Stimulated activated CD8-positive, alpha-beta memory T cell treated with anti-CD3 and anti-CD28 coated beads, Interleukin-12 subunit alpha, Interleukin-12 subunit beta, amount 100 ng/mL, for 24 hours (primary cell): ENCODE measurements at regions not wholly inside any gene's neighbourhood (a gene's known extent, or its start where the extent isn't known, plus 50 kb on each side); places are given as distances from the start of the nearest gene placed in this dataset.
"Not testable (repeated sequence)": the region's sequence is repeated elsewhere in the genome, so short reads cannot be mapped to it uniquely, and the experiment has no call there.

Experiments used
- DNase-seq: peaks from one replicate; pipeline ENCODE4 v3.0.0-alpha.2; 2020; ENCODE audit errors: extremely low read depth

DNA sequence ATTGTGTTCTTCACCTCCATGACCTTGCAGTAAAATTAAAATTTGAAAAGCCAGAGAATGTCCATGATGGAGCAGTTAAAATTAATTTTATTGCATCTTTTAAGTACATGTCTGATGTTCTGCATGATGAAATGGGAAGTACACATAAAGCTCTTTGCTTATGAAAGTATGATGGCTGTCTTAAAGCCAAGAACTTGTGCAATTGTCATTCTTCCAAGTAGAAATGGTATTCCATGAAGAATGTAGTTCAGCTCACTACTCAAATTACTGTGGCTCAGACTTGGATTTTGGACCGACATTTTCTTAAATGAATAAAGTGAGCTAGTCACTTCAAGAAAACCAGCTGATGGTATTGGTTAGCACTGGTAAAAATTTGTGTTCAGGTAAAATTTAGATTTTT is 161.7 kb upstream of the CXCL13 start:
- DNase-seq = no peak

DNA sequence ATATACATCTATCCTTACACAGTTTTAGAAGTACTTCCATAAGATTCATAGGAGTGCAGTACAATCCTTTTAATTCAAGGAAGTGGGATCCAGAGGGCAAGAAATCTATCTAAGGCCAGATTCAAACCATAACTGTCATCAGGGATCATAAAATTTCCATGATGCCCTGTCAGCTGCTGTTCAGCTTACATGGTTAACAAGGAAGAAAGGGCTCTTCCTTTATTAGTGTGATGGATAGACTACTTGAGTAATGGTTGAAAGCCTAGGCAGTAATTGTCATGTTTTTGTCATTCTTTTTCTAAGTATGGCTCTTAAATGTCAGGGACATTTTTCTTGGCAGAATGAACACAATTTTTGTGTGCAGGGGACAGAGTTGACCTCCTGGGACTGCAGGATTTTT is 159.8 kb upstream of the CXCL13 start:
- no peak for DNase-seq

DNA sequence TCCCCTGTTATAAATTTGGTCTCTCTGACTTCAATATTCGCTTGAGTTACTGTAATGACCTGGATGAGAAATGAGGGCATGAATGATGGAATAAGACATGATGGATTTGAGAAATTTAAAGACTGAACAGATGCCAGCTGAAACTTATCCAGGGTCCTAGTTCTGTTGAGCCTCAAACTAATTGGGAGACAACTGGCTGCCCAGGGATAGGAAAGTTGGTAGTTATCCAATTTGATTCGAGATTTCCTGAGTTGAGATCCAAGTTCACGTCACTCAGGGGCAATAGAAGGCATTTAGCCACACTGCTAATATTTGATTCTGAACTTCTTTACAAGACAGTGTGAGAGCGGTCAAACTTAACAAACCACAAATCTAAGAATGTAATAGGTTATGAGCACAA is 159.0 kb upstream of the CXCL13 start:
- no peak for DNase-seq

DNA sequence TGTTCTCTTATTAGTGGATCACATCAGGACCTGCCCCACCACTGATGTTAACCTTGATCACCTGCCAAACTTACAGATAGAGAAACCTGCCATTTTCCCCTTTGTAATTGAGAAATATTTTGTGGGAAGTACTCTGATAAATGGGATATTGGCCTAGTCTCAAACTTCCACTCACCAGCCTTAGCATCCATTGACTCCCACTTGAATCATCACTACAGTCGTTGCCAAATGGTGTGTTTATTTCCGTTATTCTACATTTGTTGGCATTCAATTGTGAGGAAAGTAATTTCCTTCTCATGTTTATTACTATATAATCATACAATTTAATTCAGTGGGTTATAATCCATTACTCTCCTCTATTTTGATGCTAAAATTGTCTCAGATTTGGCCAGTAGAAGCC is 156.4 kb upstream of the CXCL13 start:
- no peak for DNase-seq

DNA sequence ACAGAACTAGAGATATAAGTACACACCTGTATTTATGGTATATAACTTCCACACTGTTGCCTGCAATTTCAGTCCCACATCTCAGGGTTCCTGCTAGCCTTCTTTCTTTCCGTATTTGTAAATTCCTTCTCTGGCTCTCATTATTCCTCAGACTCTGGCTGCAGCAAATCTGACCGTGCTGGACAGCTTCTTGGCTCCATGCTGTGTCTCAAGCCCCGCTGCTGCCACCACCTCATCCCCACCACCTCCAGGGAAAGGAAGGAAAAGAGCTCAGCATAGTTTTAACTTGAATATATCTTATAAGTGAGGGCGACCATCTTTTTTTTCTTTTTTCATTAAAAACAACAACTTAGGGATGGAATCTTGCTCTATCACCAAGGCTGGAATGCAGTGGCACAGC is 155.6 kb upstream of the CXCL13 start:
- no peak for DNase-seq

DNA sequence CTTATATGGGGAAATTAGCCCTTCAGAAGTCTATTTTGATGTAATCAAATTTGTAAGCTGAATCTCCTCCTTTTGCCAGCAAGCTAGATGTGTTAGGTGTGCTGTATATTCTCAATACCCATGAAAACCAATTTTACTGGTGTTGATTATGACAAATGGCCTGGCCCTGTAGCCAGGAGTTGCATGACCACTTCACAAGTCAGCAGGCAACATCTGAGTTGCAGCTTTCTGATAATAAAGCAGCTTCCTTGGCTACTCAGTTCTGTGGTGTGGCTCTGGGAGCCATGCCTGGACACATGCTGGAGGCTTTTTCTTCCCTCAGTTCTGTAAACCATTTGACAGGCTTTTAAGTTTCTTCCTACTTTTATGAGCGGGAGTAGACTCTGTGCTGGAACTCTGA is 154.1 kb upstream of the CXCL13 start:
- no peak for DNase-seq

DNA sequence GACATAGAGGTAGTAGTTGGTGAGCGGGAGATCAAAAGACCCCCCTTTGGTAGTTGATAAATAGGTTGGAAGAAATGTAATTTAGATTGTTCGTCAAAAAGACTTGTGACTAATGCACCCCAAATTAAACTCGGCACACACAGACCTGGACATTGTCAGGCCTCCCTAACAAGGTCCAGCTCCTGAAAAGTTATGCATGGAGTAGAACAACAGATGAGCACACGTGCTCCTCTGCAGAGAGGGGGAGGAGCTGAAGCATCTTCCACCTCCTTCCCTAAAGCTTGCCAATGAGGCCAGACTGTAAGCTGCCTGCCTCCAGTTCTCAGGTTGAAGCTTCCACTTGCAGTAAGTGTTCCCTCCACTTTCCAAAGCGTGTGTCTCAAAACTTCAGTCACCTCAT is 153.5 kb upstream of the CXCL13 start:
- DNase-seq = not testable (repeated sequence)

DNA sequence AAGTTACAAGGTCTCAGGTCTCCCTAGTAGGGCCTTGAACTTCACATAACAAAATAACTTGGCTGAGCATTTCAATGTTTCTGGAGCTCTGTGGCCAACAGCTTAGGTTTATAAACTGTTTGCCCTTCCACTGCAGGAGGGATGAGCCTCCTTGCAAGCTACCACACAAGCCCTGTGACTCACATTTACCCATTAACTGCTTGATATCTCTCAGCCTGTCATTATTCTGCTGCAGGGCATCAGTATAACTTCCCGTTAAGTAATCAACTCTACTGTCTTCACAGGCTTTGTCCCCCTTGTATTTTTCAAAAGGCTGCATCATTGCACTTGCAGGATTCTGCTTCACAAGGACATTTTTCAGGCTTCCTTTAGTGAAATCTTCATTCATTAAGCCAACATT is 151.7 kb upstream of the CXCL13 start:
- DNase-seq = no peak

DNA sequence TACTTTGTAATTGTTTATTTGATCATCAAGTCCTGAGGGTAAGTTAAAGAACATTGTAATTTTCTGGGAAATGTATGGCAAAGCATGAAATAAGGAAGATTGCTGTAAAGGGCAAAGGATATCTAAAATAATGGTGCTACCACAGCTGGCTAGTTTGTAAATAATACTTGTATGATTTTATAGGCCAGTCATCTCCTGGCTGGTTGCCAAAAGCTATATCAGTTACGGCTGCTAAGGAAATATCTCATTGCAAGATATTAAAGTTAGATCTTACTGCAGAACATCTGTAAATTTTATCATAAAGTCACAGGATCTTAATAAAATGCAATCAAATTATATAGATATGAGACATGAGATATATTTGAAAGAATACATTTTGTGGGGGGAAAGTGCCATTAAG is 150.8 kb upstream of the CXCL13 start:
- DNase-seq = no peak

DNA sequence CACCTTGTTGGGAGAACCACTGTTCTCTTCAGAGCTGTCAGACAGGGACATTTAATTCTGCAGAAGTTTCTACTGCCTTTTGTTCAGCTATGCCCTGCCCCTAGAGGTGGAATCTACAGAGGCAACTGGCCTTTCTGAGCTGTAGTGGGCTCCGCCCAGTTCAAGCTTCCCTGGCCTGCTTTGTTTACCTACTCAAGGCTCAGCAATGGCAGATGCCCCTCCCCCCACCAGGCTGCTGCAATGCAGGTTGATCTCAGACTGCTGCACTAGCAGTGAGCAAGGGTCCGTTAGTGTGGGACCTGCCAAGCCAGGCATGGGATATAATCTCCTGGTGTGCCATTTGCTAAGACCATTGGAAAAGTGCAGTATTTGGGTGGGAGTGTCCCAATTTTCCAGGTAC is 141.5 kb upstream of the CXCL13 start:
- DNase-seq = not testable (repeated sequence)

DNA sequence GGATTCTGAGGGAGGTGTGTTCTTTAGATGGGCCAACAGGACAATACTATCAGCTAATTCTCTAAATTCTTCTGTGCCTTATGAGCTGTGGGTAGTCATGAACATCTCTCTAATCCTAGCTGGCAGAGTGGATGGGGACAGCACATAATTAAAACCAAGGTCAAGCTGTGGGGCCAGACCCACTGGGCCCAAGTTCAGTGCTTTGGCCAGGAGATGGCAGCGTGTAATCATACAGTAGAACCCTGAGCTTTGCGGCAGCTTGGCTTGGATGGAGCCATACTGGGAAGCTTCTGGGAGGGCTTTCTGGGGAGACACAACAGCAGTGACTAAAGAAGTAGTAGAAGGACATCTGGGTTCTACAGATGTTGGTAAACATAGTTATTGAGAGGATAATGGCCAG is 140.3 kb upstream of the CXCL13 start:
- no peak for DNase-seq

DNA sequence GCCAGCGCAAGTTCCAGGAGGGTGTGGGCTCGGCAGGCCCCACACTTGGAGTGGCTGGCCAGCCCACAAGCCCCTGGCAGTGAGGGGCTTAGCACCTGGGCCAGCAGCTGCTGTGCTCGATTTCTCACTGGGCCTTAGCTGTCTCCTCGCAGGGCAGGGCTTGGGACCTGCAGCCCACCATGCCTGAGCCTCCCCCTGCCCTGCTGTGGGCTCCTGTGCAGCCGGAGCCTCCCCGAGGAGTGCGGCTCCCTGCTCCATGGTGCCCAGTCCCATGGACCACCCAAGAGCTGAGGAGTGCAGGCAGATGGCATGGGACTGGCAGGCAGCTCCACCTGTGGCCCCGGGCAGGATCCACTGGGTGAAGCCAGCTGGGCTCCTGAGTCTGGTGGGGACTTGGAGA is 139.2 kb upstream of the CXCL13 start:
- no peak for DNase-seq

DNA sequence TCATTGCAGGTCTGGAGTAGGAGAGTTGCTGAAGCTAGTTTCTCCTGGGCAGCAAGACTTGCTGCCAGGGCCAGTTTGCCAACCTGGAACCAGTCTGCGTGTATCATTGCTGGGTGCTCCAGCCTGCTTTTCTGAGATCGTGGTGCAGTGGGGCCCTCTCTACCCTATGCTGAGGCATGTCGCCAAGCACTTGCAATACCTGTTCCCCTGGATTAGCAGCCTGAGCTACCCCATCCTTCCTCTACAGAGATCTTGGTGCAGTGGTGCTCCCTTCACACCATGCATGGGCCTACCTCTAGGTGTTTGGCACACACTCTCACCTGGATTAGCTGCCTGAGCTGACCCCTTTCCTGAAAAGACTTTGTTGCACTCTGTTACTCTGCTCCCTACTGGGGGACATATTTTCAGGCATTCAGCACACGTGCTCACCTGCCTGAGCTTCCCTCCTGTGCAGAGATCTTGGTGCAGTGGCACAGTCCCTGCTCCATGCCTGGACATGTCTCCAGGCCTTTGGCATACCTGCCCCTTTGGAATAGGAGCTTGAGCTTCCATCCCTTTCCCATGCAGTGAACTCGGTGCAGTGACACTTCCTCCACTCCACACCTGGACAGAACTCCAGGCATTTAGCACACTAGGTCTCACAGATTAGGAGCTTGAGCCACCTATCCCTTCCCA is 133.7 kb upstream of the CXCL13 start:
- no peak for DNase-seq

DNA sequence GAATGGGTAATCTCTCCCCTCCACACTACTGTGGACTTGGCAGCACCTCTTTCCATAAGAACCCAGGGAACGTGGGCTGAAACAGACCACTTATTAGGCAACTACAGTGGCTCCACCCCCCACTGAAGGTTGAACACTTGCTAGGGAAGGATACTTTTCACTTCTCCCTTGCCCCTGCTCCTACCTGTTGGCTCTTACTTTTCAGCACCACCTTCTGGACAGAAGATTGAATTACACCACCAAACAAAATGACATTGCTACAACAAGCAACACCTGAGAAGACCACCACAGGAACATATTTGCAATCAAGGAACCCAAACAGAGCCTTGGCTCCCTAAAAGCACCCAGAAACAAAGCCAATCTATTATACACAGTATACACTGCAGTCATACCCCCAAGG is 132.1 kb upstream of the CXCL13 start:
- DNase-seq = no peak

DNA sequence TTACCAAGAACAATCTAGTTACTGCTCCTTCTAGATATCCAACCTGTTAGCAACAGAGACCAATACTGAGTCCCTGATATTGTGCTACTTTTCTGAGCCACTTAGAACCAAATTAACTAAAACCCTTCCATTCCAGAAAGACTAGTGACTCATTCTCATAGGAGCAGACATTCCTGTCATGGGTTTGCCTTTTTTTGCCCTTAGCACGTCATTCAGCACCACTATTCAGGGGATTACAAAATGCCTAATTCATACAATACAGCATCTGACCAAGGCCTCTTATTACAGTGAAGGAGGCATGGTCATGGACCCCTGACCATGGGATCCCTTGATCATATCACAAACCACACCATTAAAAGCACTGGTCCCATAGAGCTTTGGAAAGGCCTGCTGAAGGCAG is 123.8 kb upstream of the CXCL13 start:
- DNase-seq = no peak

DNA sequence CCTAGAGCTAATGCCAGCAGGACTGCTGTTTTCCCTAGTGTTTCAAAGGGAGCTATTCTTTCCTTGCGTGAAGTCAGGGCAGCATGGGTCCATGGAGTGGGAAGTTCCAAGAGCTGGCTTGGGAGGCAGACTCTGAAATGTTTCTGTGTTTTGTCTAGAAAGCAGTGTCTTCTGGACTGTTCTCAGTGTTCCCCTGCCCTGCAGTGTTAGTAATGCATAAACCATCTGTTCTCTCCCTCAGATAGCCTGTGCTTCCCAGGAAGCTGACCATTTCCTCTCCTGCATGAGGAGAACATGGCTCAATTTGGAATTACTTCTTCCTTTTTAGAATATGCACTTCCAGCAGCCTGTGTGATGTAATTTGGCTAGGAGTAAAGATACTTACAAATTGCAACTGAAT is 116.7 kb upstream of the CXCL13 start:
- DNase-seq = no peak

DNA sequence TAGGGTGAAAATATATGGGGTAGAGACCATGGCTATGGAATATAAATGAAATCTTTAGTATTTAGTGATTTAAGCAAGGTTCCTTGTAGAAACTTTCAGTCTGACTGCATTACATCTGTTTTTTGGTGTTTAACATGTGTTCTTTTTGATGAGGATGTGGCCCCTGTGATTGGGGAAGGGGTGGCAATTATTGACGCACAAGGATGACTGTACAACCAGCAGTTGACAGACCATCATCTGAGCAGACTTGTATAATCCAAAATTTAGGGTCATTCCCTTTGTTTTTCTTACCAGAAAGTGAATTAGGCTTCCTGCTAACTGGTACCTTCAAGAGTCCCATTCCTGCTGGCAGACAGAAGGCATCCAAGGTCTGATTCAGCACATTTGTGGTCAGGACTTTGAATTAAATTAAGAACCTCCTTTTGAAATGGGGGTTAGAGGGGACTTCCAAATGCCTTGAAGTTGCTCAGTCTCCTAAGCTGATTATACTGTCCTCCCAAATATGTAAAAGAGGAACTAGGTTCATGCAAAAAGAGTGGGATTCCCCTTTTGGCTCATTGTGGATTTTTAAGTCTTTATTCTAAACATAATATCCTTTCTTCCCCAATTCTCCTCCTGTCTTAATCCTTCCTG is 112.4 kb upstream of the CXCL13 start:
- no peak for DNase-seq

DNA sequence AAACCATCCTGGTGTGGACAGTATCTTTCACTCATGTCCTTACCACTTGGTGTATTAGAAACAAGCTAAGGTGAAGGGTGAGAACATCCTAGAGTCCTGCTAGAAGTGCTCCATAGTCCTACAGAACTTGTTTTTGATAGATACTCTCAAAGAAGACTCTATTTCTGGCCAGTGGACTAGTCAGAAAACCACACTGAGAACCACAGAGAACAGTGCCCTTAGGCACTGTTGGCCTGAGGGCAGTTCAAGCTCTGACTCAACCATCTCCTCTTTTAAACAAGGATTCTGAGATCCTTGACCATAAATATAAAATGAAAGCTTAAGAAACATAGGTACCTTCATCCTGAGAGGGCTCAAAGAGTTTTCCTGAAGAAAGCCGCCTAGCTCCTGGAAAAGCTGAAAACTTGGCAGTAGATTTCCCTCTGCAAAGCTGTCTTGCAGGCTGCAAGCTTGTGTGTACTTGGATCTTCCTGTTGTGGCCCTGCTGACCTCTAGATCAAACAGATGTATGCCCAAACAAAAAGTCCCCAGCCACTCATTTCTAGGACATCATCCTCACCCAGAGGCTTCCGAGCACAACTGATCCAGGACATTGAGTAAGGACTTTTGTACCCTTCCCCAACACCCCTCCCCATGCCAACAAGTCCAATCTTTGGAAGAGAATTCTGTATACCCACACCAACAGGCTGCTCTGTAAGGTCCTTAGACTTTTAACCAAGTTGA is 111.6 kb upstream of the CXCL13 start:
- DNase-seq = no peak

DNA sequence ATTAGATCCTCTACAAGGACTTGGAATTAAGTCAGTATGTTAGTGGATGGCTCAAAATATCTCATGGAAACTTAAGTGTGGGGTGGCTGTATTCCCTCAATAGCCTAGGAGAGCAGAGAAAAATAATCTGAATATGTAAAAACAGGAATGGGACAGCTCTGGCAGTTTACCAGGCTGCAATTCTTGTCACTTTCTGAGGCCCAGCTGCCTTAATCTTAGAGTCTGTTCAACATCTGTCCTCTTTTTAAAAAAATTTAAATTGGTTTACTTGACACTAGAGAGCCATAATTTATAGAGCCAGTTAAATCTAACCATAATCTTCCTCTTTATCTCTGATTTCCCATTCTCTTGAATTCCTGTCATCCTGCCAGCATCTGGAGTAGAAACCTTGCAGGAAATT is 109.2 kb upstream of the CXCL13 start:
- no peak for DNase-seq

DNA sequence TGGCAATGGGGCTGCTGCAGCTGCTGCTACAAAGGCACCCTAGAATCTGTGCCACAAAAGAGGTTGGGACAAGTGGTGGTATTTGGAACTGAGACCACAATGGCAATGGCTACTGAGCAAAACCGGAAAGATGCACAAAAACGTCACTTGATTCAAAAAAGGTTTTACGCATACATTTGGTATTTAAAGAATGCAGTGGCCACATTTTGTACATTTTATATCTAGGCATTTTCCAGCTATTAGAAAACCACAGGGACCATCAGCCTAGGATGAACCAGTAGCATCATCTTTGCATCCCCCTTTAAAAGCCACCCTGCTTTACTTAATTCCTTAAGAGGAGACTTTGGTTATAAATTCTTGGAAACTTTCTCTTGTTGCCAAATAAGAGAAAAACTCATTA is 104.8 kb upstream of the CXCL13 start:
- no peak for DNase-seq

DNA sequence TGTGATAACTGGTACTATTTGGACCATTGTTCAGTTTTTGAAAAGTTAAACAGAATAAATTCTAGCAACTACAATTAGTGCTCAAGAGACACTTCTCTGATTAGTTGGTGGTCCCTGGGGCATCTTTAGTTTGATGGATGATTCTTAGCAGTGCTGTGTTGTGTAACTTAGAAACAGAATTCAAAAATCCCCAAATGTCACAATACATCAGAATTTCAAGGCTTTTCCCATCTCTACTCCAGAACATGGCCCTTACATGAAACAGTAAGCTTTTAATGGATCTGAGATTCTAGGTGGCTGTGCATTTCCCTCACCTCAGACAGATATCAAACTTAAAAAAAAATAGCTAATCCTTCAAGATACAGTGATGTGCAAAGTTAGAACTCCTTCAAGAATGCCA is 104.4 kb upstream of the CXCL13 start:
- no peak for DNase-seq

DNA sequence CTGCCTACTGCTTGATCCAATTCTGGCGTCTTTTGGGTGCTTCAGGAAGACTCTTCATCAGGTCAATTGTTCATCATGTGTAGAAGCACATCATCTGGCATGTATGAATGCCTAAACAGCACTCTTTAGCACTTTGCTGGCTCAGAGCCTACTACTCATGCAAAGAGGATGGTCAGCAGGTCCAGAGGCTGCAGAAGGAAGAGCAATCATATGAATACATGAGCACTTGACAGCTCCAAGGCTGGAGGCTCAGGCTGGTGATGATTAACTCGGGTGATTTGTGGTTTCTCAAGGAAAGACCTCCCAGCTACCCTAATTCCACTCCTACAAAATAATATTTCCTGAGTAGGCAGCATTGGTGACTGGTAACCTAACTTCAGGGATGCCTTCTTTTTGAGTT is 103.8 kb upstream of the CXCL13 start:
- DNase-seq = no peak

DNA sequence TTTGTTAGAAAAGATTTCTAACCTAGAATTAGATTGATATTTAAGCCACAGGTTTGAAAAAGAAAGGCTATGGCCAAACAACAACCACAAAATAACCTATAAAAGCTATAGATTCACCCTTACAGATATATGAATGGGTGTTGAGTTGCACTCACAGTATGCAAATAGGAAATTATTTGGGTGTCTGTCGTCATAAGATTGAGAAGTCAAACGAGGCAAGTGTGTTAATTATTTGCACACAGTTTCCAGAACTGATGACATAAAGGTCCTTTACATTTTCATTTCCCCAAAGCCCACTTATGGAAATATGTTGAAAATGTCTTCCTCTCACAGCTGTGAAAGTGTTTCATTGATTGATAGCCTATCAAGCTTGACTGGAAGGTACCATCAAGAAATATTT is 101.2 kb upstream of the CXCL13 start:
- no peak for DNase-seq
